HG03520 (cell line): ENCODE measurements at regions not wholly inside any gene's neighbourhood (a gene's known extent, or its start where the extent isn't known, plus 50 kb on each side); places are given as distances from the start of the nearest gene placed in this dataset.
"Not testable (repeated sequence)": the region's sequence is repeated elsewhere in the genome, so short reads cannot be mapped to it uniquely, and the experiment has no call there.

Source experiments
- ATAC-seq: cut with Tn5 transposase; IDR thresholded peaks from one replicate; pipeline ENCODE4 v1.9.1; 2021; ENCODE audit warnings: mild to moderate bottlenecking, moderate library complexity; ENCODE audit not compliant: unreplicated experiment

DNA sequence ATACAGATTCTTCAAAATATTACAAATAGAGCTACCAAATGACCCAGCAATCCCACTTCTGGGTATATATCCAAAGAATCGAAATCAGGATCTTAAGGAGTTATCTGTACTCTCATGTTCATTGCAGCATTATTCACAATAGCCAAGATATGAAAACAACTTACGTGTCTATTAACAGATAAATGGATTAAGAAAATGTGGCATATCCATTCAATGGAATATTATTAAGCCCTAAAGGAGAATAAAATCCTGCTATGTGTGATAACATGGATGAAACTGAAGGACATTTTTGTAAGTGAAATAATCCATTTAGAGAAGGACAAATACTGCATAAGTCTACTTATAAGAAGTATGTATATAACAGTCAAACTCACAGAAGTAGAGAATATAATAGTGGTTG is 450.6 kb downstream of the TMEM232 start:
- ATAC-seq = no peak

DNA sequence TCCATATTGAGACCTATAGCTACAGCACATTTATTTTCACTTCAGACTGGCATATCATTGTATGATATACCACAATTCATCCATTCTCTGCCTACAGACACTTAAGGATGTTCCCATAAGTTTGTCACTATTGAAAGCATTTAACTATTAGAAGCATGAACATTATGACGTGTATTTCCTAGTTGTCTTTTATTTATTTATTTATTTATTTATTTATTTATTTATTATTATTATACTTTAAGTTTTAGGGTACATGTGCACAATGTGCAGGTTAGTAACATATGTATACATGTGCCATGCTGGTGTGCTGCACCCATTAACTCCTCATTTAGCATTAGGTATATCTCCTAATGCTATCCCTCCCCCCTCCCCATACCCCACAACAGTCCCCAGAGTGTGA is 448.0 kb downstream of the TMEM232 start:
- ATAC-seq = not testable (repeated sequence)

DNA sequence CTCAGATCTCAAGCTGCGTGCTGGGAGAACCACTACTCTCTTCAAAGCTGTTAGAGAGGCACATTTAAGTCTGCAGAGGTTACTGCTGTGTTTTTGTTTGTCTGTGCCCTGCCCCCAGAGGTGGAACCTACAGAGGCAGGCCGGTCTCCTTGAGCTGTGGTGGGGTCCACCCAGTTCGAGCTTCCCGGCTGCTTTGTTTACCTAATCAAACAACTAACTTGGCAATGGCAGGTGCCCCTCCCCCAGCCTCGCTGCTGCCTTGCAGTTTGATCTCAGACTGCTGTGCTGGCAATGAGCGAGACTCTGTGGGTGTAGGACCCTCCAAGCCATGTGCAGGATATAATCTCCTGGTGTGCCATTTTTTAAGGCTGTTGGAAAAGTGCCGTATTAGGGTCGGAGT is 442.4 kb downstream of the TMEM232 start:
- not testable (repeated sequence) for ATAC-seq

DNA sequence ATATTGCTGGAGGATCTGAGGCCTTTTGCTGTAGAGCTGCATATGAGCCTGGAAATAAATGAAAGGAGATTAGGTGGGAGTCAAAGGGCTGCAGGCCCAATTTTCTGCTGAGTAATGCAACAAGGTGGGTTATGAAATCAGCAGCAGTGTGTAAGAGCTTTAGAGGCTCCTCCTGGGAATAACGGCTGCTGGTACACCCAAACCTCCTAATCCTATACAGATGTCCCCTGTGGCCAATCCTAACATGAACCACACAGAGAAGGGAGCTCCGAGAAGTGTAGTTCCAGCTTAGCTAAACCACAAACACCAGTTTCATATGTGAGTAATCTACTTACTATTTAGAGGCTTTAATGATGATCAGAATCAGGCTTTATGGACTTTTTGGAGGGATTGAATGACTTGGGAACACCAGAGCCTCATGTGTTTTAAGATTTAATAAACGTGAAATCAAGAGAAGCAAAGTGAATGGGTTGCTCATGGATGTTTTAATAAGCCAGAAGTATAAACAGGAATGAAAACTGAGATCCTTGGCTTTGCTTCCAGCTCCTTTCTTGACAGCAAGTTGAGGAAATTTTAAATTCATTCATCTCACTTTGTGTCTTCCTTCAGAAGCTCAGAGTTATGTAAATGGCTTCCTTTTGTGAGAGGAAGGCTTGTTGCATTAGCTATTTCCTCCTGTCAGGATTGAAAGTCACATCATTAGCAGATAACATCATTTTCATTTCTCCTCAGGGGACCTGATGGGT is 437.5 kb downstream of the TMEM232 start:
- no peak for ATAC-seq

DNA sequence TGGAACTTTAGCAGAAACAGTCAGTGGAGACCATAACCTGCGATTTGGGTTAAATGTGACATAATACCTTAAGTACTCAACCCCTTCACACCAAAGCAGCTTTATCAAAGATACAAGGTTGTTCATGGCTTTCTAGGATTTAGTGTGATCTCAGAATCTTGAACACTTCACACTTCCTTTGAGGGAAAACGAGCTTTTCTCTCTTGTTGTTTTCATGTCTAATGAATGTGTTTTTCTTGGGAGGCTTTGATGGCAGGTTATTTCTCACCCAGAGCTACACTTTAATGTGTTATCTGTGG is 437.0 kb downstream of the TMEM232 start:
- ATAC-seq = no peak

DNA sequence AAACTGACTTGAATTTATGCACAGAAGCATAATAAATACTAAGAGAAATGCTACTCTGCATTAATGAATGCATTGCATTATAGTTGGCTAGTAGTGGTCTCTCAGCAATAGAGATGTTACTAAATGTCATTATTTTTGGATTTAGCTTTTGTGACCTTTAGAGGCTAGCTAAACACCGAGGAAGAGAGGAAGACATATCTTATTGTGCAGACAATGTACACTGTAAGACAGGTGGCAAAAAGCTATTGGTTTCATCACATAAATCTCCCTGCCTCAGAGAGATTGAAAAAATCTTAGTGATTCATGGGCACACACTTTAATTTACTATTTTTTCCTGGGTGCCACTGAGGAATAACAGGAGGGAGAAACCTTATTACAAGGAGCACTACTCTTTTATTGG is 435.9 kb downstream of the TMEM232 start:
- no peak for ATAC-seq

DNA sequence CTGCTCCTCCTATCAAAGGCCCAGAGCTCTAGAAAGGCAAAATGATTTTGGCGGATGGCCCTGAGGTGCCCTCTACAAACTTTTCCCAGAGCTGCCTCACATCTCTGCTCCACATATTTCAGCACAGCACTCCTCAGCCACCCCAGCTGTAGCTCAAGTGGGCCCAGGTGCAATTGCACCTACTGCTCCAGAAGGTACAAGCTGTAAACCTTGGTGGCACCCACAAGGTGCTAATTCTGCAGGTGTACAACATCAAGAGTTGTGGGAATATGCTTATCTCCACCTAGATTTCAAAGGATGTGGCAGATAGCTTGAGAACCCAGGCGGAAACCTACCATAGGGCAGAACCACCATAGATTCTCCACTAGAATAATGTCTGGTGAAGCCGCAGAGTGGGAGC is 432.2 kb downstream of the TMEM232 start:
- no peak for ATAC-seq

DNA sequence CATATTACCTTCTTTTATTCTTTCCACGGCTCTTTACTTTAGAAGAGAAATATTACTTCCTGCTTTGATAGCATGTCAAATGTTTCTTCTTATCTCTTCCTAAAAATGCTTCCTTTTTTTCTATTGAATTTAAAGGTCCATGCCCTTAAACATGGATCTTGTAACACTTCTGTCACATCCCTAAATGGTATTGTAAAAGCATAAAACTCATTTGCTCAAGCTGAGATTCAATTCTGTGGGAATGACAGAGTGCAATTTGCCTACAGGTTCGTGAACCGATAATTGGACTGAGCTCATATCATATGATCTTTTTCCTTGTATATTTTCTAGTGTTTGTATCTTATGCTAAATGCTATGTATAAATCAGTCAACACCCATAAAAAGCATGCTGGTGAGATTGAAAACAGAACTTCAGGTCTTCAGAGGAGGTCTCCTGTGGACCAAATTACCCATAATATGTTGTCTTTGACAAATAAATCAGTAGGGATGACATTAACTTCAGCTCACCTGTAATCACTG is 429.3 kb downstream of the TMEM232 start:
- ATAC-seq = no peak

DNA sequence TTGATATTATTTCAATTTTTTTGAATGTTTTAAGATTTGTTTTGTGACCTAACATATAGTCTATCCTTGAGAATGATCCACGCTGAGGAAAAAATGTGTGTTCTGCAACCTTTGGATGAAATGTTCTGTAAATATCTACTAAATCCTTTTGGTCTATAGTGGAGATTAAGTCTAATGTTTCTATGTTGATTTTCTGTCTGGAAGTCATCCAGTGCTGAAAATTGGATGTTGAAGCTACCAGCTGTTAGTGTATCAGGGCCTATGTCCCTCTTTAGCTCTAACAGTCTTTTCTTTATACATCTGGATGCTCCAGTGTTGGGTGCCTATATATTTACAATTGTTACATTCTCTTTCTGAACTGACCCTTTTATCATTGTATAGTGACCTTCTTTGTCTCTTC is 422.3 kb downstream of the TMEM232 start:
- ATAC-seq = no peak

DNA sequence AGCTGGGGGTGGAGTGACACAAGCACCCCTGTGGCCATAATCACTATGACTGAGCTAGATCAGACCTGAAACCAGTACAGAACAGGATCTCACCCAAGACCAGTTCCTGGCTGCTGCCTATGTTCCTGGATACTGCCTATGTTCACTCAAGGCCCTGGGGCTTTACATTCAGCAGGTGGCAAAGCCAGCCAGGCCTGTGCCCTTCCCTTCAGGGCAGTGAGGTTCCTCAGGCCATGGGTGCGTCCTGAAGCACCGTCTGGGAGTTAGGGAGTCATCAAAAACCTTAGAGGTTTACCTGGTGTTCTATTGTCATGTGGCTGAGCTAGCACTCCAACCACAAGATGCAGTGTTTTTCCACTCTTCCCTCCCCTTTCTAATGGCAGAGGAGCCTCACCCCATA is 419.8 kb downstream of the TMEM232 start:
- ATAC-seq = no peak

DNA sequence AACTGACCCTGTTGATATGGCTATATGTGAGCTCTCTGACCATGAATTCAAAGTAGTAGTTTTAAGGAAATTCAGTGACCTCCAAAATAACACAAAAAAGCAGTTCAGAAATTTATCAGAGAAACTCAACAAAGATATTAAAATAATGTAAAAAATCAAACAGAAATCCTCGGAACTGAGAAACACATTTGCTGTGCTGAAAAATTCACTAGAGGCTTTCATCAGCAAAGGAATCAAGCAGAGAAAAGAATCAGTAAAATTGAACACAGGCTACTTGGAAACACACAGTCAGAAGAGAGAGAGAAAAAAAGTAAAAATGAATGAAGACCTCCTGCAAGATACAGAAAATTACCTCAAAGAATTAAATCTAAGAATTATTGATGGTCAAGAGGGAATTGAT is 417.2 kb downstream of the TMEM232 start:
- no peak for ATAC-seq

DNA sequence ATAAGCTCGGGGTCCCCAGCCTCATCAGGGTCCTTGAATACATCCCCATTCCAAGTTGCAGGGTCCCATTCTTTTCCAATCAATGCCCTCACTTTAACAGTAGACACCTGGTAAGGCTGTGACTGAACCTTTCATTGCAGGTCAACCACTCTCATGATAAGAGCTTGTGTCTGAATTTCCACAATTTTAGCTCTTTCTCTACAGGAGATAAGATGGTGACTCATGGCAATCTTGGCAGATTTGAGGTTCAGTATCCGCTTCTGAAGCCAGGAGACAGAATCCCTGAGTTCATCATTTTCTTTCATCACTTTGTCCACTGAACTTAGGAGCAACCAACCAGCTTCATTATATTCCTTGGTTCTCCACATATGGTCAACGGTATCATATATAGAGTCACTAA is 409.9 kb downstream of the TMEM232 start:
- ATAC-seq = not testable (repeated sequence)

DNA sequence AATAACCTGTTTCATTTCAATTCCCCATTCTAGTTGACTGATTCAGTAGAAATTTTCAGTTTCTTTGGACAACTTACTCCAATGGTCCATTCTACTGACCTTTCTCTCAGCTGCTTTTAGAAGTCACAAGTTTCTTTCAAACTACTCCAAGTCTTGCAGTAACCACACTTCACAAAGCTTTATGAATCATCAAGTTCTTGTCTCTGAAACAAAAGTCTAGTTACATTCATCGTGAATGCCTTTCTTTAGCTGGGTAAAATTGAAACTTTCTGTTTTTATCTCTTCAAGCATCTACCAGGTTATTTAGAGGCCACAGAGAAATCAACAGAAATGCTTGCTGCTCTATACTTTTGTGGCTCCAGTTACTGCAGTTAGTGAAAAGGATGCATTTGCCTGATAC is 405.4 kb downstream of the TMEM232 start:
- no peak for ATAC-seq

DNA sequence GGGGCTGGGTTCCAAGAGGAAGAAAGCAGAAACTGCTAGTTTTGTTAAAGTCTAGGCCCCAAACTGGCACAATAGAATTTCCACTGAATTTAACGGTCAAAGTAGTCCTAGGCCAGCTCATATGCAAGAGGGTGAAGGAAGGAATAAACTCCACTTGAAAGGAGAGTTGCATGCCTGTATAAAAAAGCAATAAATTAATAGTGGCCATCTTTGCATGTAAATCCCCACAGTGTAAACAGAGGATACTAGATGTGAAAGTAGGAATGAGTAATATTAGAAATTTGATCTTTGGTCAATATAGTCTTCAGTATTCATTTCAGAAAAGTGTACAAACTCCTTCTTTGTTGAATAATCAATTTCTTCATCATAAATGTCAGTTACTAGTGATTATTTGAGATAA is 403.1 kb downstream of the TMEM232 start:
- ATAC-seq = no peak

DNA sequence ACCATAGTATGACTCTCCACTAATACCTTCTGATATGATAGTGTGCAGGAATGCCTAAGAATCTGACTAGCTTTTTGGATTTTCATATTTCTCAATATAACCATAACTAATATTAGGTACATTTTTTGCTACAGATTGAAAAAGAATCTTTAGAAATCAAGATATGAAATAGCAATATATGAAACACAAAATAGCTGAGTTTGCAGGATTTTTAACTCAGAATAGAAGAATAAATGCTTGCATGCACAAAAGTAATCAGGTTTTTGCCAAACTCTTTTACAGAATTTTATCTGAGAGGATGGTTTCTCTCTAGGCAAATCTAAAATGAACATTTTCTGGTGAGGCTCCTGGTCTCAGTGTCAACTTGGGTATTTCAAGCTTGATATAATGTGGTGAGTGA is 402.6 kb downstream of the TMEM232 start:
- ATAC-seq = no peak

DNA sequence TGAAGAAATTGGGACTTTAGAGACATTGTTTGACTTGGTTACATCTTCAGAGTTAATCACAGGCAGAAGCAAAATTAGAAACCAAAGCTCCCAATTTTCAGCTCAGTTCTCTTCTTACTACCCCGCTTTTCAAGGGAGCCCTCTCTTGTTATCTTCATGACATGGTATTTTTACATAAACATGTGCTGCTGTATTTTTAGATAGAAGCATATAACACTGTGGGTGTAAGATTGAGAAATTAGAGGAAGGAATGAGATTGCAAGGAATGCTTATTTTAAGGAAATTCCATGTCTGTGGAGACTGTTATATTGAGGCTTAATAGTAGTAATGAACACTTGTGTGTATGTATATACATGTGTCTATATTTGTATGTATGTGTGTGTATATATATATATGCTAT is 401.6 kb downstream of the TMEM232 start:
- ATAC-seq = no peak

DNA sequence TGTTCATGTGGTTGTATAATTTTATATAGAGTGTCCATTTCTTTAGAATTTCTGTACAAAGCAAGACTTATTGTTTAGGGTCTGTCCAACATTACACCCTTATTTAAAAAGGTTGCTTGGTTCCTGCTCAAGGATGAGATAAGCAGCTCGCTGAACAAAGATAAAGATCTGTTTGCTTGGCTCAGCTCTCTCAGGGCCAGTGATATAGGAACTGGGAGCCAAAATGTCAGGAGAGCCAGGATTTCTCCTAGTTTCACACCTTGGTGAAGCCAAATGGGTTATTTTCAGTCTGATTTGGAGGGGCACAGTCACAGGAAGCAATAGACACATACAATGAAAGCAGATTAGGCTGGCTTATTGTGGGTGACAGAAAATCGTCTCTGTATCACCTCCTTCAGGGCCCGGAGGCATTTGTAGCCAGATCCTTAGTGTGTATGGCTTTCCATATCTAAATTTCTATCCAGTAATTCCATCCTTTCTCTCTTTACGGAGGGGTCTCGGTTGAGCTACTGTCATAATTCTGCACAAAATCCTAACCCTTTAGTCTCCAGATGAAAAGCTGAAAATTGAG is 396.4 kb downstream of the TMEM232 start:
- ATAC-seq = no peak

DNA sequence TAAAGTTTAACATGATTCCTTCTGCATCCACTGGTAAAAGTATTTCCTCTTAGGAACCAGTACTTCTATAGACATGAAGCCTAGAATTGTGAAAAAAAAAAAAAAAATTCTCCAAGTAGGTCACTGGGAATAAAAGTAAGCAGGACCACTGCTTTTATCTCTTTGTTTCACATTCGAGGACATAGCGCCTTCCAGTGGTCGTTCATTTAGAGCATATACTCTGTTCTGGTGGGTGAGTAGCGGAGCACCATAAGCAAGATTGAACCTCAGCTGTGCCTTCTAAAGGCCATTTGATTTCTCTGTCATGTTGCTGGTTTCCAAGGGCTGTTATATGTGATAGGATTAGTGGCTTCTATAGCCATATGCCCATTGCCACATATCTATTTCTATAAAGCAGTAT is 393.1 kb downstream of the TMEM232 start:
- ATAC-seq = no peak

DNA sequence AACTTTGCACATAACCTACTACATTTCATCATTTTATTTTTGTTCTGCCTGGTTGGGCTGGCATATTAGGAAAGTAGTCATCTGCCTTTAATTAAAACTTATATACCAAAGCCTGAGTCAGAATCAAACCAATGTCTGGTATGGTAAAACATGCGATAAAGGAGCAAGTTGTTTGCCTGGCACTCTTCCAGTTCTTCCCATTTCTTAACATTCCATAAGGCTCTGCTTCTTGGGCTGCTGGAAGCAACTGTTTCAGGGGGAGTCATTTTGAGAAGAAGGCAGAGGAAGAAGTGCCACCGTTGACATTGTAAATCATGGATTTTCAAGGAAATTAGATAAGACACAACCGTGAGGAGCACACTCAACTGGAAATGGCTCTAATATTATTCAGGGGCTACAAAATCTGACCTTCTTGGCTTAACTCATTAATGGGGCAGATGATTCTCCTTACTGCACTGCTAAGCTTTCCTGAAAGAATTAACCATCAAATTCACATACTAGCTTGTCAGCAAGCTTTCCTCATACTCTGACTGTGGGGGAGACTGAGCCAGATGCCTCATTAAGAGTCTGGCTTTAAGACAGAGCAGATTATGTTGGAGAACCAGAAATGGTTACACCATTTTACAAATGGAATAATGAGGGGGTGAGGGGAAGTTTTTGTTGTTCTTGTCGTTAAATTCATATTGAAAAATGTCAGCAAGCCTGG is 391.0 kb downstream of the TMEM232 start:
- ATAC-seq = no peak

DNA sequence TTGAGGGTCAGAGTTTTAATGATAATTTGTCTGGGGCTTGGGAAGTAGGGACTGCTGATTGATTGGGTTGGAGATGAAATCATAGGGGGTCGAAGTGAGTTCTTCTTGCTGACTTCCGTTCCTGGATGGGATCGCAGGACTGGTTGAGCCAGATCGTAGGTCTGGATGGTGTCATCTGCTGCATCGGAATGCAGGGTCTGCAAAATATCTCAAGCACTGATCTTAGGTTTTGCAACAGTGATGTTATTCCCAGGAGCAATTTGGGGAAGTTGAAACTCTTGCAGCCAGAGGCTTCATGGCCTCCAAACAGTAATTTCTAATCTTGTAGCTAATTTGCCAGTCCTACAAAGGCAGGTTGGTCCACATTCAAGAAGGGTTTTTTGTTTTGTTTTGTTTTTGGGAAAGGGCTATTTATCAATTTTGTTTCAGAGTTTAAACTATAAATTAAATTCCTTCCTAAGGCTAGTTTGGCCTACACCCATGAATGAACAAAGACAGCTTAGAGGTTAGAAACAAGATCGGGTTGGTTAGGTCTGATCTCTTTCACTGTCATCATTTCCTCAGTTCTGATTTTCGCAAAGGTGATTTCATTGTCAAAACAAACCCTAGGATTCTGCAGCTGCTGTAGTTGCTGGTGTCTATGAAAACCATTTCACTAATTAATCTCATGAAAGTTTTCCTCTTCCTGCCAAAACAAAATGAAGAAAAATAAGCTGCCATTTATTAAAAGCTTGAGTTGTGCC is 388.0 kb downstream of the TMEM232 start:
- no peak for ATAC-seq

DNA sequence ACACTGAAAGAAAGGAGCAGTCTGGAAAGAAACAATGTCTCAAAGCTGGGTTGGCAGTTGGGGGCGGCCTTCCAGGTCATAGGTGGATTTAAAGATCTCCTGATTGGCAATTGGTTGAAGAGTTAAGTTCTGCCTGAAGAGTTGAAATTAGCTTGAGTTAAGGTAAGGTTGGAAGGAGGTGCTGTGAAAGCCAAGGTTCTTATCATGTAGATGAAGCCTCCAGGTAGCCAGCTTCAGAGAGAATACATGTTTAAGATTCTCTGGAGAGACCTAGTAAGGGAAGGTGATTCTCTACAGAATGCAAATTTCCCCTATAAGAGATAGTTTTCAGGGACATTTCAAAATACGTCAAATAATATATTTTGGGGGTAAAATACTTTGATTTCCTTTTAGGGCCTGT is 387.1 kb downstream of the TMEM232 start:
- ATAC-seq = no peak

DNA sequence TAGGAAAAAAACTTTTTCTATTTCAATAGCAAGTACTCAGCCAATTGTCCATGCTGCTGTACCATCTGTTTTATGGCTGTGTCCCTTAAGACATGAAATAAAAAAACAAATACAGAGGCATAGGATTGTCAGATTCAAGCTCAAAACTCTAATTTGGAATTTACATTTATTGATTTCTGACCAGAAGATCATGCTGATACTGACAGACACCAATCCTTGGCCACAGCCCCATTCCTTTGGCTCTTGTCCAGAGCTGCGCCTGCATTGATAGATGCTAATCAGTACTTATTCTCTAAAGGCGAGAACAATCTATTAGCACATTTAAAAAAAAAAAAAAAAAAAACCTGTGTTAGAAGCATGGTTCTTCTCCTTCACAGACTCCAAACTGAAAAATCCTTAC is 384.6 kb downstream of the TMEM232 start:
- ATAC-seq = no peak
